HG02884 (cell line): ENCODE measurements at regions not wholly inside any gene's neighbourhood (a gene's known extent, or its start where the extent isn't known, plus 50 kb on each side); places are given as distances from the start of the nearest gene placed in this dataset.

Source experiments
- ATAC-seq: cut with Tn5 transposase; IDR thresholded peaks from one replicate; pipeline ENCODE4 v1.9.1; 2021; ENCODE audit warnings: mild to moderate bottlenecking, moderate library complexity; ENCODE audit not compliant: unreplicated experiment

- no peak for ATAC-seq
Measured at GRCh38 chr1:214823311-214824117, 220.5 kb downstream of the CENPF start.

DNA sequence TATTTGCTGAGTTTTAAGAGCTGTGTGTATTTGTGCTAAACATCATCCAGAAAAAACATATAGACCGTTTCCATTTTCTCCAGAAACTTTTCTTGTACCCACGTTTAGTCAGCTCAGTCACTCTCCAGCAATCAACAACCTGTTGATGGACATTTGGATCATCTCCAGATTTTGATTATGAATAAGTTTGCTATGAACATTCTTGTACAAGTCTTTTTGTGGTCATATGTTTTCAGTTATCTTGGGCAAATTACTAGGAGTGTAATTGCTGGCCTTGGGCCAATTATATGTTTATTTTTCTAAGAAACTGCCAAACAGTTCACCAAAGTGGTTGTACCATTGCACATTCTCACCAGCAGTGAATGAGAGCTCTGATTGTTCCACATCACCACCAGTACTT, 221.8 kb downstream of the CENPF start:
- no peak for ATAC-seq

DNA sequence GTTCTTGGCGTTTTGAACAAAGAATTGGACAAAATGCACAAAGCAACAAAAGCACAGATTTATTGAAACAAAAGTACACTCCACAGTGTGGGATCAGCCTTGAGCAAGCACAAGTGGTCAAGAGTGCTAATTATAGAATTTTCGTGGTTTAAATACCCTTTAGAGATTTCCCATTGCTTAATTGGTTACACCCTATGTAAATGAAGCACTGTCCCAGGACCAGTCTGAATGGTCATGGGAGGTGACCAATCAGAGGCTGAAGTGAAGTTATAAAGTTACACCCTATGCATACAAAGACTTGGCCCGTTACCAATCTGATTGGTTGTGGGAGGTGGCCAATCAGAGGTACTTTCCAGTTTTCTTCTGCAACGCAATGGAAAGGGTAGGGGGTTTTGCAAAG, 223.6 kb downstream of the CENPF start:
- ATAC-seq = no peak

DNA sequence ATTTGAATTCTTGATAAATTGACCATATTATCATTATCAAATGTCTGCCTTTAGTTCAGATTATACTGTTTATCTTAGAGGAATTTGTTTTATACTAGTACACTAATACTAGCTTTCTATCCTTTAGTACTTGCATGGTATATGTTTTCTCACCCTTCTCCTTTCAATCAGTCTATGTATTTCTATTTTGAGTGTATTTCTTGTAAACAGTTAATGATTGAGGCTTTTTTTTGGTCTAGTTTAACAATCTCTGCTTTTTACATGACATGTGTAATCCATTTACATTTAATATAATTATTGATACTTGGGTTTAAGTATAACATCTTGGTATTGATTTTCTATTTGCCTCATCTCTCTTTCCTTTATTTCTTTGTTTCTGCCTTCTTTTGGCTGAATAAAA, 224.9 kb downstream of the CENPF start:
- ATAC-seq = no peak

DNA sequence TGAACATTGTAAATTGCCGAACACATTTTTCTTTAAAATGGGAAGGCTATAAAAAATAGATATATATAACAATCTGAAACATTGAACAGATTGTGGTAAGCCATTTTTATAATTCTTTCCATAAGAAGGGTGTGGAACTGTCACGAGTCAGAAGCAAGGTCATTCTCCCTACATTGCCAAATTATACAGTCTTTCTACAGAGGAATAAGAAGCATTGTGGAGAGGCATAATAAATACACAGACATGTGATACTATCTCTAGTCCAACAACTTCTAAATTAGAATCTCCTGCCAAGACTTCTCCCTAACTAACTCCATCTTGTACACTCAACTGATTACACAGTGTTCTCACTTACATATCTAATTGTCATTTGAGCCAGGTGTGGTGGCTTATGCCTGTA, 227.9 kb downstream of the CENPF start:
- no peak for ATAC-seq

GRCh38 chr1:214831956-214832355, 229.0 kb downstream of the CENPF start:
- no peak for ATAC-seq

- no peak for ATAC-seq
Measured at GRCh38 chr1:214833178-214833756, 230.3 kb downstream of the CENPF start.

- no peak for ATAC-seq
Measured at GRCh38 chr1:214837376-214837775, 234.4 kb downstream of the CENPF start.

DNA sequence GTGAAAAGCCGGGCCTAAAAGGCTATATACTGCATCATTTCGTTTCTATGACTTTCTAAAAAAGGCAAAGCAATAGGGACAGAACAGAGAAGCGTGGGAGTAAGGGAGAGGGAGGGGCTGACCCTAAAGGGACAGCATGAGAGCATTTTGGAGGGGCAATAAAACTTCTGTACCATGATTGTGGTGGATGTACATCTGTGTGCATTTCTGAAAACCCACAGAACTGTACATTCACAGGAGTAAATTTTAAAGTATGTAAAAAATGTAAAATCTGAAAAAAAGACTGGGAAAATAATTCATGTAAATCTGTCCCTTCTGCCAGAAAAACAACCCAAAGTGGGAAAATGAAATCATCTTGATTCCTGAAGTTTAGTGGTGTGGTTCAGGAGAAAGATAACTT, 235.4 kb downstream of the CENPF start:
- no peak for ATAC-seq

- ATAC-seq = no peak
Measured at GRCh38 chr1:214840356-214840755, 237.4 kb downstream of the CENPF start.

- no peak for ATAC-seq
Measured at GRCh38 chr1:214842856-214843255, 239.7 kb upstream of the KCNK2 start.

- no peak for ATAC-seq
Measured at GRCh38 chr1:214843281-214843680, 239.3 kb upstream of the KCNK2 start.

DNA sequence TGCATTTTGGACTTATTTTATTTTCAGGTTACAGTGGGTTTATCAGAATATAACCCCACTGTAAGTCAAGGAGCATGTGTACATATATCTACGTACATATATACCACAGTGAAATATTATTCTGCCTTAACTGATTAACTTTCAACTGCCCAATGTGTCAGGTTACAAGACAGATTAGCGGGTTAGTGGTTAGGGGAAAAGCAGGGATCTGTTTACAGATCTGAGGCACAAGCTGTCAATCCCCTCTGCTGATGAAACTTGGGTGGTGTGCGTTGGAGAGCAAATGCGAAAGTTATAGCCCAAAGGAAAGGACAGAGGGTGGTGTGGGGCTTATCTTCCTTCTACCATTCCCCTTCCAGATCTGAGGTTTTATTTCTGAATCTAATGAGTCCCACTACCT, 238.2 kb upstream of the KCNK2 start:
- ATAC-seq = no peak

GRCh38 chr1:214846276-214846675, 236.3 kb upstream of the KCNK2 start:
- no peak for ATAC-seq

GRCh38 chr1:214847071-214847810, 235.3 kb upstream of the KCNK2 start:
- no peak for ATAC-seq

DNA sequence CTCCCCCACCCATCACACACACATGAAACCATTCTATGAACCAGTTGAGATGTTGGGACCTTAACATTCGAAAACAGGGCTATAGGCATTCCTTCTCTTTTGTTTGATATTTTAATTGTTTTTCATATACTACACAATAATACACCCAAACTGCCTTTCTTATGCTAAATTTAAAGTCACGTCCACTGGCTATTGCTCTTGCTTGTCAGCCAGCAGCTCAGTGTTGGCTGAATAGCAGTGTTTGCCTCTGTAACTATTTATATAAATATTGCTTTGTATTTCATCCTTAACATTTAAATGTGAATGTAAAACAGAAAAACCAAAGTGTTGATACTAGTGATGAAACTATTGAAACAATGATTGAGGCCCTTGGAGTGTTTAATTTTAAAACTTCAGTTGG, 234.4 kb upstream of the KCNK2 start:
- ATAC-seq = no peak

- ATAC-seq = no peak
Measured at GRCh38 chr1:214850432-214851050, 232.0 kb upstream of the KCNK2 start.

DNA sequence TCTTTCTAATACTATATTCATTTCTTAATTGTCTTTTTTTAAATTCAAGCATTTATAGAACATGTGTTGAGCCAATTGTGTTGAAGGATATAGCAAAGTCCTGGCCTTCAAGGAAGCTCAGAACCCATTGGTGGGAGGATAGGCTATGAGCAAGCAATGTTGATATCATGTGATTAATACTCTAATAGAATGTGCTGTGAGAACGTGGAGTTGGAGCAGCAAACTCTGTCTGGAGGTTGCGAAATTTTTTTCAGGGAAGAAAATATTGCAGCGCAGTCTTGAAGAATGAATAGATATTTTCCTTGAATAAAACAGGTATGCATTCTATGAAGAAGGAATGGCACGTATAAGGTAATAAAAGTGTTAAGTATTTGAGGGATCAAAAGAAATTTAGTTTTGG, 229.2 kb upstream of the KCNK2 start:
- ATAC-seq = no peak

- no peak for ATAC-seq
Measured at GRCh38 chr1:214854126-214854875, 228.2 kb upstream of the KCNK2 start.

- no peak for ATAC-seq
Measured at GRCh38 chr1:214856843-214857242, 225.7 kb upstream of the KCNK2 start.

- ATAC-seq = no peak
Measured at GRCh38 chr1:214857716-214858115, 224.8 kb upstream of the KCNK2 start.
